ENCODE measurements at regions not wholly inside any gene's neighbourhood (a gene's known extent, or its start where the extent isn't known, plus 50 kb on each side); places are given as distances from the start of the nearest gene placed in this dataset.

GRCh38 chr16:5730783-5731182 lies 633.2 kb upstream of the EEF2KMT start:
- no peak overlapping the region for H3K4me3 ChIP-seq (replicated peaks in 1 of 4; ENCODE audit: control extremely low read depth in 1 of 4, insufficient read depth in 1 of 4, low read depth in 3 of 4, low read length in 4 of 4)
- H3K79me2 ChIP-seq (ENCODE audit: control insufficient read depth, insufficient read depth, low read length), result no peaks in the 10 kb centered on the region
- H3K9ac ChIP-seq (ENCODE audit: insufficient read depth, low read length), result no peak overlapping the region
- H3K9me3 ChIP-seq (ENCODE audit: control insufficient read depth, insufficient read depth, low read depth, low read length), result no peaks in the 10 kb centered on the region
- no peaks in the 10 kb centered on the region for H3K4me1 ChIP-seq (ENCODE audit: control insufficient read depth, extremely low read depth, insufficient read depth, low read length)
- H3K27ac ChIP-seq (ENCODE audit: insufficient read depth, low read length), result no peak overlapping the region
- TF ChIP-seq EZH2 (IDR thresholded peaks at IDR 0.05; ENCODE audit: low read length, missing control alignments), result no peak
- TF ChIP-seq, protein P1, sequence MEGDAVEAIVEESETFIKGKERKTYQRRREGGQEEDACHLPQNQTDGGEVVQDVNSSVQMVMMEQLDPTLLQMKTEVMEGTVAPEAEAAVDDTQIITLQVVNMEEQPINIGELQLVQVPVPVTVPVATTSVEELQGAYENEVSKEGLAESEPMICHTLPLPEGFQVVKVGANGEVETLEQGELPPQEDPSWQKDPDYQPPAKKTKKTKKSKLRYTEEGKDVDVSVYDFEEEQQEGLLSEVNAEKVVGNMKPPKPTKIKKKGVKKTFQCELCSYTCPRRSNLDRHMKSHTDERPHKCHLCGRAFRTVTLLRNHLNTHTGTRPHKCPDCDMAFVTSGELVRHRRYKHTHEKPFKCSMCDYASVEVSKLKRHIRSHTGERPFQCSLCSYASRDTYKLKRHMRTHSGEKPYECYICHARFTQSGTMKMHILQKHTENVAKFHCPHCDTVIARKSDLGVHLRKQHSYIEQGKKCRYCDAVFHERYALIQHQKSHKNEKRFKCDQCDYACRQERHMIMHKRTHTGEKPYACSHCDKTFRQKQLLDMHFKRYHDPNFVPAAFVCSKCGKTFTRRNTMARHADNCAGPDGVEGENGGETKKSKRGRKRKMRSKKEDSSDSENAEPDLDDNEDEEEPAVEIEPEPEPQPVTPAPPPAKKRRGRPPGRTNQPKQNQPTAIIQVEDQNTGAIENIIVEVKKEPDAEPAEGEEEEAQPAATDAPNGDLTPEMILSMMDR (conservative IDR thresholded peaks at IDR 0.05 in 1 of 2, IDR thresholded peaks at IDR 0.05 in 1 of 2; ENCODE audit: low read depth in 1 of 2, low read length in 2 of 2), result no peak
- H2AFZ ChIP-seq (ENCODE audit: low read length), result no peak overlapping the region
- no peak overlapping the region for H3K4me2 ChIP-seq (ENCODE audit: extremely low read depth, insufficient read depth, low read length)
- no peak for DNase-seq (ENCODE audit: low read depth in 2 of 2)
- H3K27me3 ChIP-seq (ENCODE audit: control insufficient read depth, insufficient read depth, low read length), result no peaks in the 10 kb centered on the region
- no peaks in the 10 kb centered on the region for H3K36me3 ChIP-seq (ENCODE audit: control insufficient read depth, insufficient read depth, low read length)
- H4K20me1 ChIP-seq (ENCODE audit: control insufficient read depth, extremely low read depth, insufficient read depth, low read length), result no peaks in the 10 kb centered on the region

DNA sequence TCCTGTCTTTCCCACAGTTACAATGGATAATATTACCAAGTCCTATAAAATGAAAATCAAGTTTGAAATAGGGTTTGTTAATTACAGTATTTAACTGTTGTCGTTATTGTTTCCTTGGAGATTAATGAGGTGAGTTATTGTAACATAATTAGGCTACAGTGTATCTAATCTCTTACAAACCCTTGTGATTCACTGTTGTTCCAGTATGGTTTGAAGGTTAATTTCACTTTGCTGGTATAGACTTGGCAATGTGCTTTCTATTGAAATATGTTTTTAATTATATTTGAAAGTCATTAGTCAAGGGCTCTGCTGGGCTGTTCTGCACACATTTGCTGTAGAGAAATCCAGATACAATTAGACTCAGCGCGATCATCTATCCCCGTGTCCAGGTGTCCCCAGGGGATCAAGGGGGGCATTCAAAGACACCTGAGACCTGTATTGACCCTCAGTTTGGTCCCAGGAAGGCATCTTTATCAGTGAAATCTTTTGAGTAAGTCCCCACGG lies 624.6 kb upstream of the EEF2KMT start:
- H3K4me1 ChIP-seq (ENCODE audit: control insufficient read depth, extremely low read depth, insufficient read depth, low read length), result no peaks in the 10 kb centered on the region
- H3K36me3 ChIP-seq (ENCODE audit: control insufficient read depth, insufficient read depth, low read length), result no peaks in the 10 kb centered on the region
- TF ChIP-seq, protein P1 (conservative IDR thresholded peaks at IDR 0.05 in 1 of 2, IDR thresholded peaks at IDR 0.05 in 1 of 2; ENCODE audit: low read depth in 1 of 2, low read length in 2 of 2), result no peak
- TF ChIP-seq EZH2 (IDR thresholded peaks at IDR 0.05; ENCODE audit: low read length, missing control alignments), result no peak
- H2AFZ ChIP-seq (ENCODE audit: low read length), result no peak overlapping the region
- no peak overlapping the region for H3K27ac ChIP-seq (ENCODE audit: insufficient read depth, low read length)
- DNase-seq (ENCODE audit: low read depth in 2 of 2), result no peak
- H3K4me2 ChIP-seq (ENCODE audit: extremely low read depth, insufficient read depth, low read length), result no peak overlapping the region
- H3K79me2 ChIP-seq (ENCODE audit: control insufficient read depth, insufficient read depth, low read length), result no peaks in the 10 kb centered on the region
- H4K20me1 ChIP-seq (ENCODE audit: control insufficient read depth, extremely low read depth, insufficient read depth, low read length), result no peaks in the 10 kb centered on the region
- H3K9ac ChIP-seq (ENCODE audit: insufficient read depth, low read length), result no peak overlapping the region
- no peaks in the 10 kb centered on the region for H3K27me3 ChIP-seq (ENCODE audit: control insufficient read depth, insufficient read depth, low read length)
- no peaks in the 10 kb centered on the region for H3K9me3 ChIP-seq (ENCODE audit: control insufficient read depth, insufficient read depth, low read depth, low read length)
- no peak overlapping the region for H3K4me3 ChIP-seq (replicated peaks in 1 of 4; ENCODE audit: control extremely low read depth in 1 of 4, insufficient read depth in 1 of 4, low read depth in 3 of 4, low read length in 4 of 4)

- DNase-seq (ENCODE audit: low read depth in 2 of 2), result no peak
- no peaks in the 10 kb centered on the region for H3K36me3 ChIP-seq (ENCODE audit: control insufficient read depth, insufficient read depth, low read length)
- no peaks in the 10 kb centered on the region for H3K27me3 ChIP-seq (ENCODE audit: control insufficient read depth, insufficient read depth, low read length)
Measured at GRCh38 chr16:5715155-5715554, 617.6 kb upstream of the EEF2KMT start.

More at GRCh38 chr16:5715155-5715554, 617.6 kb upstream of the EEF2KMT start:
- H3K4me1 ChIP-seq (ENCODE audit: control insufficient read depth, extremely low read depth, insufficient read depth, low read length), result no peaks in the 10 kb centered on the region
- H3K4me3 ChIP-seq (replicated peaks in 1 of 4; ENCODE audit: control extremely low read depth in 1 of 4, insufficient read depth in 1 of 4, low read depth in 3 of 4, low read length in 4 of 4), result no peak overlapping the region
- H2AFZ ChIP-seq (ENCODE audit: low read length), result no peak overlapping the region
- no peaks in the 10 kb centered on the region for H3K9me3 ChIP-seq (ENCODE audit: control insufficient read depth, insufficient read depth, low read depth, low read length)
- H3K4me2 ChIP-seq (ENCODE audit: extremely low read depth, insufficient read depth, low read length), result no peak overlapping the region
- H3K9ac ChIP-seq (ENCODE audit: insufficient read depth, low read length), result no peak overlapping the region
- TF ChIP-seq, protein P1 (conservative IDR thresholded peaks at IDR 0.05 in 1 of 2, IDR thresholded peaks at IDR 0.05 in 1 of 2; ENCODE audit: low read depth in 1 of 2, low read length in 2 of 2), result no peak
- no peak for TF ChIP-seq EZH2 (IDR thresholded peaks at IDR 0.05; ENCODE audit: low read length, missing control alignments)
- H3K27ac ChIP-seq (ENCODE audit: insufficient read depth, low read length), result no peak overlapping the region
- H4K20me1 ChIP-seq (ENCODE audit: control insufficient read depth, extremely low read depth, insufficient read depth, low read length), result no peaks in the 10 kb centered on the region
- no peaks in the 10 kb centered on the region for H3K79me2 ChIP-seq (ENCODE audit: control insufficient read depth, insufficient read depth, low read length)

Data from fibroblast of lung (primary cell).